COR-L47 (cell line): ENCODE measurements at regions not wholly inside any gene's neighbourhood (a gene's known extent, or its start where the extent isn't known, plus 50 kb on each side); places are given as distances from the start of the nearest gene placed in this dataset.

Experiments
- DNase-seq: peaks from one replicate; lab custom pipeline; 2025; lab: John Stamatoyannopoulos, UW

- DNase-seq, result no peak
Observed at GRCh38 chr13:21966014-21966413, 295.1 kb downstream of the FGF9 start.

- no peak for DNase-seq
Observed at GRCh38 chr13:21967871-21968270, 297.0 kb downstream of the FGF9 start.

- DNase-seq, result no peak
Observed at GRCh38 chr13:21970172-21970571, 299.3 kb downstream of the FGF9 start.

GRCh38 chr13:21970918-21971317 is 300.0 kb downstream of the FGF9 start:
- DNase-seq, result no peak

GRCh38 chr13:21971662-21972621 is 301.1 kb downstream of the FGF9 start:
- no peak for DNase-seq

GRCh38 chr13:21973437-21974125 is 302.7 kb downstream of the FGF9 start:
- DNase-seq, result no peak

GRCh38 chr13:21974741-21975140 is 303.9 kb downstream of the FGF9 start:
- DNase-seq, result no peak

GRCh38 chr13:21976159-21976558 is 305.3 kb downstream of the FGF9 start:
- no peak for DNase-seq

GRCh38 chr13:21979161-21979806 is 308.4 kb downstream of the FGF9 start:
- no peak for DNase-seq

- no peak for DNase-seq
Observed at GRCh38 chr13:21980049-21980448, 309.2 kb downstream of the FGF9 start.

- DNase-seq, result no peak
Observed at GRCh38 chr13:21984156-21984555, 313.3 kb downstream of the FGF9 start.

GRCh38 chr13:21986602-21987001 is 315.7 kb downstream of the FGF9 start:
- DNase-seq, result no peak

GRCh38 chr13:21987793-21988192 is 316.9 kb downstream of the FGF9 start:
- DNase-seq, result no peak

- no peak for DNase-seq
Observed at GRCh38 chr13:21988624-21989023, 317.8 kb downstream of the FGF9 start.

GRCh38 chr13:21996049-21996448 is 325.2 kb downstream of the FGF9 start:
- no peak for DNase-seq

- peak; percentile 90 for DNase-seq
Observed at GRCh38 chr13:21997726-21998125, 326.9 kb downstream of the FGF9 start.

GRCh38 chr13:21998279-21998990 is 327.6 kb downstream of the FGF9 start:
- no peak for DNase-seq

- DNase-seq, result no peak
Observed at GRCh38 chr13:21999666-22000065, 328.8 kb downstream of the FGF9 start.

- DNase-seq, result no peak
Observed at GRCh38 chr13:22000191-22000590, 329.3 kb downstream of the FGF9 start.

- no peak for DNase-seq
Observed at GRCh38 chr13:22001336-22001735, 330.5 kb downstream of the FGF9 start.

- DNase-seq, result no peak
Observed at GRCh38 chr13:22002893-22003292, 332.0 kb downstream of the FGF9 start.

GRCh38 chr13:22009500-22009899 is 338.6 kb downstream of the FGF9 start:
- no peak for DNase-seq
